ENCODE measurements at regions not wholly inside any gene's neighbourhood (a gene's known extent, or its start where the extent isn't known, plus 50 kb on each side); places are given as distances from the start of the nearest gene placed in this dataset.

GRCh38 chr9:103702572-103702971, 391.5 kb upstream of the SMC2 start:
- Histone ChIP-seq H3K27me3 (no peaks in the 10 kb centered on the region), H3K4me3 (no peak overlapping the region), H3K4me1 (no peaks in the 10 kb centered on the region), H3K36me3 (no peaks in the 10 kb centered on the region), H3K9me3 (no peaks in the 10 kb centered on the region), H3K27ac (no peak overlapping the region)
- intact Hi-C loops (cut with DNase I; ENCODE audit: low total_unique reads): no loop called here
- TF ChIP-seq CTCF (IDR thresholded peaks at IDR 0.05) (no peak), POLR2AphosphoS5 (IDR thresholded peaks at IDR 0.05) (no peak), POLR2A (IDR thresholded peaks at IDR 0.05) (no peak), EP300 (IDR thresholded peaks at IDR 0.05) (no peak)
- 12 to 24% (median 16%) methylated on average over 4 of the region's 4 CpGs for WGBS, 5 donors
- peak in 1 of 2 donors; percentile 42 for DNase-seq

GRCh38 chr9:103707181-103707580, 386.9 kb upstream of the SMC2 start:
- TF ChIP-seq POLR2A (IDR thresholded peaks at IDR 0.05) (no peak), POLR2AphosphoS5 (IDR thresholded peaks at IDR 0.05) (no peak), EP300 (IDR thresholded peaks at IDR 0.05) (no peak), CTCF (IDR thresholded peaks at IDR 0.05) (no peak)
- H3K27ac ChIP-seq: no peak overlapping the region
- no peak overlapping the region for H3K4me3 ChIP-seq
- H3K4me1 ChIP-seq: no peaks in the 10 kb centered on the region
- 61 to 73% (median 62%) methylated on average over 2 of the region's 2 CpGs for WGBS, 5 donors
- intact Hi-C loops (cut with DNase I; ENCODE audit: low total_unique reads): no loop called here
- no peaks in the 10 kb centered on the region for H3K36me3 ChIP-seq
- no peaks in the 10 kb centered on the region for H3K27me3 ChIP-seq
- DNase-seq: no peak
- peaks cover 0 to 6% (median 5%) of the 10 kb centered on the region in 4 donors for H3K9me3 ChIP-seq

GRCh38 chr9:103709366-103709765, 384.7 kb upstream of the SMC2 start:
- intact Hi-C loops (cut with DNase I; ENCODE audit: low total_unique reads): no loop called here
- Histone ChIP-seq H3K4me3 (no peak overlapping the region), H3K27me3 (no peaks in the 10 kb centered on the region), H3K4me1 (no peaks in the 10 kb centered on the region), H3K9me3 (peaks cover 0 to 10% (median 5%) of the 10 kb centered on the region in 4 donors), H3K36me3 (no peaks in the 10 kb centered on the region), H3K27ac (no peak overlapping the region)
- TF ChIP-seq POLR2AphosphoS5 (IDR thresholded peaks at IDR 0.05) (no peak), EP300 (IDR thresholded peaks at IDR 0.05) (no peak), POLR2A (IDR thresholded peaks at IDR 0.05) (no peak), CTCF (IDR thresholded peaks at IDR 0.05) (no peak)
- no peak for DNase-seq

- Histone ChIP-seq H3K27ac (no peak overlapping the region), H3K36me3 (no peaks in the 10 kb centered on the region), H3K4me3 (no peak overlapping the region), H3K9me3 (peaks cover 0 to 15% (median 9%) of the 10 kb centered on the region in 4 donors), H3K27me3 (no peaks in the 10 kb centered on the region), H3K4me1 (no peaks in the 10 kb centered on the region)
- TF ChIP-seq POLR2A (IDR thresholded peaks at IDR 0.05): no peak
- no peak for TF ChIP-seq EP300 (IDR thresholded peaks at IDR 0.05)
- no peak for TF ChIP-seq CTCF (IDR thresholded peaks at IDR 0.05)
- no peak for TF ChIP-seq POLR2AphosphoS5 (IDR thresholded peaks at IDR 0.05)
- DNase-seq: no peak
- intact Hi-C loops (cut with DNase I; ENCODE audit: low total_unique reads): no loop called here
- 76 to 86% (median 82%) methylated on average over 3 of the region's 3 CpGs for WGBS, 5 donors
Observed at GRCh38 chr9:103713631-103714030, 380.5 kb upstream of the SMC2 start.

Measured in stomach (tissue), 8 donors.